ENCODE measurements at regions not wholly inside any gene's neighbourhood (a gene's known extent, or its start where the extent isn't known, plus 50 kb on each side); places are given as distances from the start of the nearest gene placed in this dataset.

DNA sequence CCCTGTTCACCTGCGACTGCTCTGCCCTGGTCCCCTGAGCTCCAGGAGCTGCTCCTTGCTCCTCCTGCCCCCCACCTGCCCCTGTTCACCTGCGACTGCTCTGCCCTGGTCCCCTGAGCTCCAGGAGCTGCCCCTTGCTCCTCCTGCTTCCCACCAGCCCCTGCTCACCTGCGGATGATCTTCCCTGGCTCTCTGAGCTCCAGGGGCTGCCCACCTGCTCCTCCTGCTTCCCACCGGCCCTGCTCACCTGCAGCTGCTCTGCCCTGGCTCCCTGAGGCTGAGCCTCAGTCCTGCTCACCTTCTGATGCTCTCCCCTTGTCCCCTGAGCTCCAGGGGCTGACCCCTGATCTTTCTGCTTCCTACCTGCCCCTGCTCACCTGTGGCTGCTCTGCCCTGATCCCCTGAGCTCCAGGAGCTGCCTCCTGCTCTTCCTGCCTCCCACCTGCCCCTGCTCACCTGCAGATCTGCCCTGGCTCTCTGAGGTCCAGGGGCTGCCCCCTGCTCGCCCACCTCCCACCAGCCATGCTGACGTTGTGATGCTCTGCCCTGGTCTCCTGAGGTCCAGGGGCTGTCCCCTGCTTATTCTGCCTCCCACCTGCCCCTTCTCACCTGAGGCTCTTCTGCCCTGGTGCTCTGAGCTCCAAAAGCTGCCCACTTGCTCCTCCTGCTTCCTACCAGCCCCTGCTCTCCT, 219.2 kb downstream of the TMEM121 start (continued):
- TF ChIP-seq, protein P1, sequence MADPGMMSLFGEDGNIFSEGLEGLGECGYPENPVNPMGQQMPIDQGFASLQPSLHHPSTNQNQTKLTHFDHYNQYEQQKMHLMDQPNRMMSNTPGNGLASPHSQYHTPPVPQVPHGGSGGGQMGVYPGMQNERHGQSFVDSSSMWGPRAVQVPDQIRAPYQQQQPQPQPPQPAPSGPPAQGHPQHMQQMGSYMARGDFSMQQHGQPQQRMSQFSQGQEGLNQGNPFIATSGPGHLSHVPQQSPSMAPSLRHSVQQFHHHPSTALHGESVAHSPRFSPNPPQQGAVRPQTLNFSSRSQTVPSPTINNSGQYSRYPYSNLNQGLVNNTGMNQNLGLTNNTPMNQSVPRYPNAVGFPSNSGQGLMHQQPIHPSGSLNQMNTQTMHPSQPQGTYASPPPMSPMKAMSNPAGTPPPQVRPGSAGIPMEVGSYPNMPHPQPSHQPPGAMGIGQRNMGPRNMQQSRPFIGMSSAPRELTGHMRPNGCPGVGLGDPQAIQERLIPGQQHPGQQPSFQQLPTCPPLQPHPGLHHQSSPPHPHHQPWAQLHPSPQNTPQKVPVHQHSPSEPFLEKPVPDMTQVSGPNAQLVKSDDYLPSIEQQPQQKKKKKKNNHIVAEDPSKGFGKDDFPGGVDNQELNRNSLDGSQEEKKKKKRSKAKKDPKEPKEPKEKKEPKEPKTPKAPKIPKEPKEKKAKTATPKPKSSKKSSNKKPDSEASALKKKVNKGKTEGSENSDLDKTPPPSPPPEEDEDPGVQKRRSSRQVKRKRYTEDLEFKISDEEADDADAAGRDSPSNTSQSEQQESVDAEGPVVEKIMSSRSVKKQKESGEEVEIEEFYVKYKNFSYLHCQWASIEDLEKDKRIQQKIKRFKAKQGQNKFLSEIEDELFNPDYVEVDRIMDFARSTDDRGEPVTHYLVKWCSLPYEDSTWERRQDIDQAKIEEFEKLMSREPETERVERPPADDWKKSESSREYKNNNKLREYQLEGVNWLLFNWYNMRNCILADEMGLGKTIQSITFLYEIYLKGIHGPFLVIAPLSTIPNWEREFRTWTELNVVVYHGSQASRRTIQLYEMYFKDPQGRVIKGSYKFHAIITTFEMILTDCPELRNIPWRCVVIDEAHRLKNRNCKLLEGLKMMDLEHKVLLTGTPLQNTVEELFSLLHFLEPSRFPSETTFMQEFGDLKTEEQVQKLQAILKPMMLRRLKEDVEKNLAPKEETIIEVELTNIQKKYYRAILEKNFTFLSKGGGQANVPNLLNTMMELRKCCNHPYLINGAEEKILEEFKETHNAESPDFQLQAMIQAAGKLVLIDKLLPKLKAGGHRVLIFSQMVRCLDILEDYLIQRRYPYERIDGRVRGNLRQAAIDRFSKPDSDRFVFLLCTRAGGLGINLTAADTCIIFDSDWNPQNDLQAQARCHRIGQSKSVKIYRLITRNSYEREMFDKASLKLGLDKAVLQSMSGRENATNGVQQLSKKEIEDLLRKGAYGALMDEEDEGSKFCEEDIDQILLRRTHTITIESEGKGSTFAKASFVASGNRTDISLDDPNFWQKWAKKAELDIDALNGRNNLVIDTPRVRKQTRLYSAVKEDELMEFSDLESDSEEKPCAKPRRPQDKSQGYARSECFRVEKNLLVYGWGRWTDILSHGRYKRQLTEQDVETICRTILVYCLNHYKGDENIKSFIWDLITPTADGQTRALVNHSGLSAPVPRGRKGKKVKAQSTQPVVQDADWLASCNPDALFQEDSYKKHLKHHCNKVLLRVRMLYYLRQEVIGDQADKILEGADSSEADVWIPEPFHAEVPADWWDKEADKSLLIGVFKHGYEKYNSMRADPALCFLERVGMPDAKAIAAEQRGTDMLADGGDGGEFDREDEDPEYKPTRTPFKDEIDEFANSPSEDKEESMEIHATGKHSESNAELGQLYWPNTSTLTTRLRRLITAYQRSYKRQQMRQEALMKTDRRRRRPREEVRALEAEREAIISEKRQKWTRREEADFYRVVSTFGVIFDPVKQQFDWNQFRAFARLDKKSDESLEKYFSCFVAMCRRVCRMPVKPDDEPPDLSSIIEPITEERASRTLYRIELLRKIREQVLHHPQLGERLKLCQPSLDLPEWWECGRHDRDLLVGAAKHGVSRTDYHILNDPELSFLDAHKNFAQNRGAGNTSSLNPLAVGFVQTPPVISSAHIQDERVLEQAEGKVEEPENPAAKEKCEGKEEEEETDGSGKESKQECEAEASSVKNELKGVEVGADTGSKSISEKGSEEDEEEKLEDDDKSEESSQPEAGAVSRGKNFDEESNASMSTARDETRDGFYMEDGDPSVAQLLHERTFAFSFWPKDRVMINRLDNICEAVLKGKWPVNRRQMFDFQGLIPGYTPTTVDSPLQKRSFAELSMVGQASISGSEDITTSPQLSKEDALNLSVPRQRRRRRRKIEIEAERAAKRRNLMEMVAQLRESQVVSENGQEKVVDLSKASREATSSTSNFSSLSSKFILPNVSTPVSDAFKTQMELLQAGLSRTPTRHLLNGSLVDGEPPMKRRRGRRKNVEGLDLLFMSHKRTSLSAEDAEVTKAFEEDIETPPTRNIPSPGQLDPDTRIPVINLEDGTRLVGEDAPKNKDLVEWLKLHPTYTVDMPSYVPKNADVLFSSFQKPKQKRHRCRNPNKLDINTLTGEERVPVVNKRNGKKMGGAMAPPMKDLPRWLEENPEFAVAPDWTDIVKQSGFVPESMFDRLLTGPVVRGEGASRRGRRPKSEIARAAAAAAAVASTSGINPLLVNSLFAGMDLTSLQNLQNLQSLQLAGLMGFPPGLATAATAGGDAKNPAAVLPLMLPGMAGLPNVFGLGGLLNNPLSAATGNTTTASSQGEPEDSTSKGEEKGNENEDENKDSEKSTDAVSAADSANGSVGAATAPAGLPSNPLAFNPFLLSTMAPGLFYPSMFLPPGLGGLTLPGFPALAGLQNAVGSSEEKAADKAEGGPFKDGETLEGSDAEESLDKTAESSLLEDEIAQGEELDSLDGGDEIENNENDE (IDR thresholded peaks at IDR 0.05; ENCODE audit: insufficient replicate concordance, low read length) = no peak
- TF ChIP-seq TBP (IDR thresholded peaks at IDR 0.05; ENCODE audit: low read depth, low read length) (no peak), BACH1 (IDR thresholded peaks at IDR 0.05; ENCODE audit: low read length) (no peak), KDM1A (IDR thresholded peaks at IDR 0.05; ENCODE audit: borderline replicate concordance, low read length) (no peak), SIRT6 (IDR thresholded peaks at IDR 0.05; ENCODE audit: low read length) (no peak), SIN3A (conservative IDR thresholded peaks at IDR 0.05 in 1 of 2, IDR thresholded peaks at IDR 0.05 in 1 of 2; ENCODE audit: low read depth in 1 of 2, low read length in 2 of 2) (no peak), HDAC2 (IDR thresholded peaks at IDR 0.05; ENCODE audit: borderline replicate concordance in 1 of 2, low read depth in 2 of 2, low read length in 2 of 2) (no peak), SIX5 (IDR thresholded peaks at IDR 0.05; ENCODE audit: low read depth, low read length) (no peak), CEBPB (IDR thresholded peaks at IDR 0.05; ENCODE audit: low read depth, low read length) (no peak)
- TF ChIP-seq, protein P2, sequence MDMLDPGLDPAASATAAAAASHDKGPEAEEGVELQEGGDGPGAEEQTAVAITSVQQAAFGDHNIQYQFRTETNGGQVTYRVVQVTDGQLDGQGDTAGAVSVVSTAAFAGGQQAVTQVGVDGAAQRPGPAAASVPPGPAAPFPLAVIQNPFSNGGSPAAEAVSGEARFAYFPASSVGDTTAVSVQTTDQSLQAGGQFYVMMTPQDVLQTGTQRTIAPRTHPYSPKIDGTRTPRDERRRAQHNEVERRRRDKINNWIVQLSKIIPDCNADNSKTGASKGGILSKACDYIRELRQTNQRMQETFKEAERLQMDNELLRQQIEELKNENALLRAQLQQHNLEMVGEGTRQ (IDR thresholded peaks at IDR 0.05; ENCODE audit: low read length) = no peak

All from H1 (cell line).